Endothelial cell of umbilical vein (primary cell): ENCODE measurements at regions not wholly inside any gene's neighbourhood (a gene's known extent, or its start where the extent isn't known, plus 50 kb on each side); places are given as distances from the start of the nearest gene placed in this dataset.
A peak's percentile ranks its signal among the peaks of the same experiment; 100 is the strongest.

Experiments used
- BruUV-seq: library from RNA; stranded (reverse); fragments of 400-500 nt; replicated peaks from 2 replicates; lab custom pipeline; 2021; lab: Mats Ljungman, UMichigan
- CTCF ChIA-PET: fragments of 300-600, 350-600 bp; sonication (Branson Sonifier 250); formaldehyde crosslinking; loops from one replicate; lab custom pipeline; 2021; ENCODE audit warnings: antibody characterized with exemption, inconsistent platforms; lab: Charles Lee
- POLR2A ChIA-PET: fragments of 300-600, 350-600 bp; sonication (Branson Sonifier 250); formaldehyde crosslinking; loops from one replicate; lab custom pipeline; 2021; ENCODE audit warnings: antibody characterized with exemption, inconsistent platforms; lab: Charles Lee
- DNase-seq: peaks from one replicate; pipeline ENCODE4 v3.0.0-alpha.2; 2011; ENCODE audit warnings: low read depth, low spot score
- FAIRE-seq: peaks from 2 replicates; lab custom pipeline; 2011; peaks lifted over from hg19 to GRCh38; lab: Jason Lieb, UNC
- H2AFZ ChIP-seq: 2 replicates; pipeline ENCODE4 v1.6.0; 2012; ENCODE audit warnings: low read depth, low read length, control low read depth, inconsistent platforms
- H3K27ac ChIP-seq: 2 replicates; pipeline ENCODE4 v1.5.1; 2011; ENCODE audit warnings: low read depth, mild to moderate bottlenecking, control low read depth, low read length, moderate library complexity; ENCODE audit not compliant: insufficient read depth
- H3K27me3 ChIP-seq, 2 experiments: 2 replicates each; pipeline versions ENCODE4 v1.6.0 to v1.6.1; 2011; ENCODE audit warnings: low read length in 2 of 2, mixed read lengths in 1 of 2; ENCODE audit not compliant: control insufficient read depth in 2 of 2, insufficient read depth in 2 of 2
- H3K36me3 ChIP-seq, 2 experiments: 2 replicates in 1 of 2; 3 replicates in 1 of 2; pipeline ENCODE4 v1.5.1; 2011; ENCODE audit warnings: low read length in 2 of 2, mild to moderate bottlenecking in 1 of 2, moderate library complexity in 1 of 2; ENCODE audit not compliant: control insufficient read depth in 2 of 2, insufficient read depth in 2 of 2; ENCODE audit errors: extremely low read depth in 1 of 2
- H3K4me1 ChIP-seq: 3 replicates; pipeline ENCODE4 v1.5.1; 2011; ENCODE audit warnings: mild to moderate bottlenecking, low read length; ENCODE audit not compliant: control insufficient read depth, insufficient read depth; ENCODE audit errors: extremely low read depth
- H3K4me2 ChIP-seq: 2 replicates; pipeline ENCODE4 v1.6.1; 2011; ENCODE audit warnings: low read length, control low read depth, mixed read lengths; ENCODE audit not compliant: insufficient read depth
- H3K4me3 ChIP-seq, 3 experiments: fragments of 200-600 bp in 1 of 3; sonication (generic), shearing (Covaris generic) in 1 of 3; replicated peaks in 1 of 3; 2 replicates each; pipeline ENCODE4 v1.5.1; 2011 to 2016; ENCODE audit warnings: control low read depth in 3 of 3, low read length in 3 of 3, mild to moderate bottlenecking in 2 of 3, inconsistent platforms in 1 of 3, low read depth in 1 of 3, moderate library complexity in 1 of 3; ENCODE audit not compliant: insufficient read depth in 1 of 3
- H3K79me2 ChIP-seq: 2 replicates; pipeline ENCODE4 v1.6.0; 2012; ENCODE audit warnings: low read length, inconsistent platforms; ENCODE audit not compliant: control insufficient read depth, insufficient read depth
- H3K9ac ChIP-seq: replicated peaks from 2 replicates; pipeline ENCODE3; 2011; ENCODE audit warnings: low read length, control low read depth; ENCODE audit not compliant: insufficient read depth; ENCODE audit errors: extremely low read depth
- H3K9me1 ChIP-seq: replicated peaks from 3 replicates; pipeline ENCODE4 v1.6.0; 2011; ENCODE audit warnings: mild to moderate bottlenecking, low read length; ENCODE audit not compliant: control insufficient read depth, insufficient read depth; ENCODE audit errors: extremely low read depth
- H3K9me3 ChIP-seq: replicated peaks from 2 replicates; pipeline ENCODE4 v1.5.1; 2012; ENCODE audit warnings: low read length, inconsistent platforms; ENCODE audit not compliant: control insufficient read depth, insufficient read depth
- H4K20me1 ChIP-seq: replicated peaks from 2 replicates; pipeline ENCODE3; 2011; ENCODE audit warnings: mild to moderate bottlenecking, low read length; ENCODE audit not compliant: control insufficient read depth, insufficient read depth; ENCODE audit errors: extremely low read depth
- EZH2 ChIP-seq: IDR thresholded peaks from 2 replicates; pipeline ENCODE4 v1.6.1; 2012; ENCODE audit warnings: borderline replicate concordance, low read depth, mild to moderate bottlenecking, moderate library complexity, low read length, inconsistent platforms; ENCODE audit not compliant: severe bottlenecking
- dilution Hi-C: fragments of 300-500 bp; cut with MboI; formaldehyde crosslinking; loops from one replicate; pipeline ENCODE4 v1.15.0; 2019; ENCODE audit warnings: low sequenced_read_pairs; ENCODE audit not compliant: extremely low pct_ligation_motif_present
- intact Hi-C: fragments of 100-400 bp; cut with micrococcal nuclease; formaldehyde crosslinking; loops from one replicate; pipeline ENCODE4 v1.10.0; 2022
- TF ChIP-seq, protein P1 (sequence below), 2 donors: IDR thresholded peaks; 1 replicate in 1 of 2; 2 replicates in 1 of 2; pipeline ENCODE4 v1.5.1; 2011; ENCODE audit warnings: low read length in 2 of 2, mild to moderate bottlenecking in 2 of 2, moderate library complexity in 2 of 2, control low read depth in 1 of 2, inconsistent platforms in 1 of 2, low read depth in 1 of 2; ENCODE audit not compliant: insufficient read depth in 1 of 2; ENCODE audit errors: extremely low read depth in 1 of 2
- TF ChIP-seq, protein P2 (sequence below): IDR thresholded peaks from 2 replicates; pipeline ENCODE4 v1.6.1; 2011; ENCODE audit not compliant: insufficient read depth, insufficient read length

DNA sequence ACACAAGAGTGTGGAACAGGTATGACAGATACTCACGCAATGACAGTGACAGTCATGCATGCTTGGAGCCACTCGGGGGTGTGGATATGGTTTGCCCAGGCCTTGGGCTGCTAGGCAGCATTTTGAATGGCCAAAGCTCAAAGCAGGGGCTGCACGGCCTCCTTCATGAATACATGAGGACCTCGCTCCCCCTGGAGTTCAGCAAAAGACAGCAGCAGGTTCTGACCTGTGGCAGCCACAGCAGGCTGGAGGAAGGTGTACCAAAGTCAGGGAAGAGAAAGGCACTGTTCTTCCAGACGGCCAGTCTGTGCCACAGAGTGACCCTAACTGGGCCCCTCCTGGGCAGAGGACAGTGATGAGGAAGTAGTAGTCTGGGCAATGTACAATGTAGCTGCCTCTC, 88.2 kb upstream of the C2CD4B start:
- Histone ChIP-seq H3K27ac (no peak overlapping the region), H3K4me1 (no peaks in the 10 kb centered on the region), H3K9me1 (no peaks in the 10 kb centered on the region), H3K9ac (no peak overlapping the region), H3K79me2 (no peaks in the 10 kb centered on the region), H3K4me2 (no peak overlapping the region), H2AFZ (no peak overlapping the region), H3K9me3 (no peaks in the 10 kb centered on the region), H3K36me3 (no peaks in the 10 kb centered on the region), H3K27me3 (peaks cover 0 to 4% of the 10 kb centered on the region in 2 experiments), H3K4me3 (no peak overlapping the region), H4K20me1 (no peaks in the 10 kb centered on the region)
- POLR2A ChIA-PET: interaction anchor here (1.7 kb wide), 1 partner anchor 88 kb away, joined by 6 read pairs; the partner anchor contains the start of gene C2CD4B
- TF ChIP-seq, protein P1, sequence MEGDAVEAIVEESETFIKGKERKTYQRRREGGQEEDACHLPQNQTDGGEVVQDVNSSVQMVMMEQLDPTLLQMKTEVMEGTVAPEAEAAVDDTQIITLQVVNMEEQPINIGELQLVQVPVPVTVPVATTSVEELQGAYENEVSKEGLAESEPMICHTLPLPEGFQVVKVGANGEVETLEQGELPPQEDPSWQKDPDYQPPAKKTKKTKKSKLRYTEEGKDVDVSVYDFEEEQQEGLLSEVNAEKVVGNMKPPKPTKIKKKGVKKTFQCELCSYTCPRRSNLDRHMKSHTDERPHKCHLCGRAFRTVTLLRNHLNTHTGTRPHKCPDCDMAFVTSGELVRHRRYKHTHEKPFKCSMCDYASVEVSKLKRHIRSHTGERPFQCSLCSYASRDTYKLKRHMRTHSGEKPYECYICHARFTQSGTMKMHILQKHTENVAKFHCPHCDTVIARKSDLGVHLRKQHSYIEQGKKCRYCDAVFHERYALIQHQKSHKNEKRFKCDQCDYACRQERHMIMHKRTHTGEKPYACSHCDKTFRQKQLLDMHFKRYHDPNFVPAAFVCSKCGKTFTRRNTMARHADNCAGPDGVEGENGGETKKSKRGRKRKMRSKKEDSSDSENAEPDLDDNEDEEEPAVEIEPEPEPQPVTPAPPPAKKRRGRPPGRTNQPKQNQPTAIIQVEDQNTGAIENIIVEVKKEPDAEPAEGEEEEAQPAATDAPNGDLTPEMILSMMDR (IDR thresholded peaks at IDR 0.05; ENCODE audit: extremely low read depth in 1 of 2, insufficient read depth in 1 of 2, low read depth in 1 of 2, low read length in 2 of 2): peak in 1 of 2 donors; percentile 17
- TF ChIP-seq, protein P2, sequence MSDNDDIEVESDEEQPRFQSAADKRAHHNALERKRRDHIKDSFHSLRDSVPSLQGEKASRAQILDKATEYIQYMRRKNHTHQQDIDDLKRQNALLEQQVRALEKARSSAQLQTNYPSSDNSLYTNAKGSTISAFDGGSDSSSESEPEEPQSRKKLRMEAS: no peak
- DNase-seq: peak; percentile 23
- CTCF ChIA-PET: interaction anchor here (0.7 to 4.2 kb wide), 32 partner anchors 10 to 384 kb away, joined by 3 to 139 read pairs (median 11); partner anchors contain the start of genes C2CD4A, C2CD4B and VPS13C
- no TSS peak for BruUV-seq
- FAIRE-seq: no peak
- intact Hi-C loops (no loop called here), dilution Hi-C loops (no loop called here)

DNA sequence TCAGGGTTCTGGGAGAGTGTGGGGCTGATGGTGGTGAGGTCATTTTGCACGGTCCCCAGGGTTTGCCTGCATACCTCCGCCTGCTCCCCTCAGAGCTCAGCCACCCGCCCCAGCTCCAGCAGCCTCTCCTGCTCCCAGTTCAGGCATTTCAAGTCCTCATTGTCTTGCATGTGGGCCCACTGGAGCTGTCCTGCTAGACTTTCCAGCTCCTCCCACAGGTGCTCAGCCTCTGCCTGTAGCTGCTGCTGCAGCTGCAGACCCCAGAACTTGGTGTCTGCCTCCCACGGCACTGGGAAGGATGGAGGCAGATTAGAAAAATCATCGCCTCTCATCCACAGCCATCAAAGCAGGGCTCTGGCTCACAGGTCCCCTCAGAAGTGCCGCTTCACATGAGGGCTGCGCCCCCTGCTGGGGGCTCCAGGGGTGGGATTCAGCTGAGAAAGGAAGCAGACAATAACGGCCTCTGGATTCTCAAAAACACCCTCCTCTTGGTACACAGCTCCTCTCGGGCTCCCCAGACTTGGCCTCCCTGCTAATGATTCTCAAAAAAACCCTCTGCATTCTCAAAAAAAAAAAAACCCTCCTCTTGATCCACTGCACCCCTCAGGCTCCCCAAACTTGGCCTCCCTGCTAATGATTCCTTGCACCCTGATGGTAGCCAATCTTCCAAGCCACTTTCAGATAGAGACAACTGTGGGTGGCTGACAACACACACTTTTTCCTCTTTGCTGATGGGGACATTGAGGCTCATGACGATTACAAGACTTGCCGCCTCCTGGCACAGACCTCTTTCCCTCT, 89.3 kb upstream of the C2CD4B start:
- Histone ChIP-seq H3K27ac (no peak overlapping the region), H2AFZ (no peak overlapping the region), H3K4me1 (no peaks in the 10 kb centered on the region), H3K36me3 (no peaks in the 10 kb centered on the region), H3K27me3 (peaks cover 0 to 2% of the 10 kb centered on the region in 2 experiments), H3K79me2 (no peaks in the 10 kb centered on the region), H4K20me1 (no peaks in the 10 kb centered on the region), H3K9ac (no peak overlapping the region), H3K9me1 (no peaks in the 10 kb centered on the region), H3K4me2 (no peak overlapping the region), H3K4me3 (no peak overlapping the region), H3K9me3 (no peaks in the 10 kb centered on the region)
- dilution Hi-C loops (no loop called here), intact Hi-C loops (loop anchor here (1.0 to 2.0 kb wide), 5 partner anchors 52 to 382 kb away; partner anchors contain the start of gene C2CD4B)
- TF ChIP-seq, protein P1 (IDR thresholded peaks at IDR 0.05; ENCODE audit: extremely low read depth in 1 of 2, insufficient read depth in 1 of 2, low read depth in 1 of 2, low read length in 2 of 2): peak; percentile 81 to 92
- TF ChIP-seq EZH2: no peak
- no TSS peak for BruUV-seq
- FAIRE-seq (peak; percentile 76), DNase-seq (peak; percentile 79)
- ChIA-PET CTCF (interaction anchor here (0.6 to 4.2 kb wide), 53 partner anchors 9 to 421 kb away, joined by 3 to 139 read pairs (median 7); partner anchors contain the start of genes C2CD4A, C2CD4B and VPS13C), POLR2A (interaction anchor here (0.7 to 1.7 kb wide), 2 partner anchors 90 to 141 kb away, joined by 3 to 6 read pairs; partner anchors contain the start of gene C2CD4B)
